ENCODE measurements at regions not wholly inside any gene's neighbourhood (a gene's known extent, or its start where the extent isn't known, plus 50 kb on each side); places are given as distances from the start of the nearest gene placed in this dataset.

DNA sequence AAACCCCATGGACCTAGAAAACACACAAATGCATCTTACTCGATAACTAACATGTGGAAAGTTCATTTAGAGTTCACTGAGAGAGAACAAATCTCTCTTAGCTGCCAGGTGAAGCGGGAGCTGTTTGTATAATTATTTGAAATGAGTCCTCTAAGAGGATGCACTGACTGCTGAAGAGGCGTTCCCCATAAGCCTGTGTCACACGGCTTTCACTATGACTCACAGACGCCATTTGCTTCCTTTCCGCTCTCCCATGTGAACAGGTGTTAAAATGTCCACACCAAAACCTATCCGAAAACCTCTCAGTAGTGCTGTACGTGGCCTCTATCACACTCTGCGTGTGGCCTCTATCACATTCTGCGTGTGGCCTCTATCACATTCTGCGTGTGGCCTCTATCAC lies 101.8 kb downstream of the SOX1 start:
- TF ChIP-seq CTCF (IDR thresholded peaks at IDR 0.05; ENCODE audit: poor library complexity) (no peak), EZH2phosphoT487 (IDR thresholded peaks at IDR 0.05; ENCODE audit: low read depth, severe bottlenecking, unreplicated experiment) (no peak)
